ENCODE measurements at regions not wholly inside any gene's neighbourhood (a gene's known extent, or its start where the extent isn't known, plus 50 kb on each side); places are given as distances from the start of the nearest gene placed in this dataset.

DNA sequence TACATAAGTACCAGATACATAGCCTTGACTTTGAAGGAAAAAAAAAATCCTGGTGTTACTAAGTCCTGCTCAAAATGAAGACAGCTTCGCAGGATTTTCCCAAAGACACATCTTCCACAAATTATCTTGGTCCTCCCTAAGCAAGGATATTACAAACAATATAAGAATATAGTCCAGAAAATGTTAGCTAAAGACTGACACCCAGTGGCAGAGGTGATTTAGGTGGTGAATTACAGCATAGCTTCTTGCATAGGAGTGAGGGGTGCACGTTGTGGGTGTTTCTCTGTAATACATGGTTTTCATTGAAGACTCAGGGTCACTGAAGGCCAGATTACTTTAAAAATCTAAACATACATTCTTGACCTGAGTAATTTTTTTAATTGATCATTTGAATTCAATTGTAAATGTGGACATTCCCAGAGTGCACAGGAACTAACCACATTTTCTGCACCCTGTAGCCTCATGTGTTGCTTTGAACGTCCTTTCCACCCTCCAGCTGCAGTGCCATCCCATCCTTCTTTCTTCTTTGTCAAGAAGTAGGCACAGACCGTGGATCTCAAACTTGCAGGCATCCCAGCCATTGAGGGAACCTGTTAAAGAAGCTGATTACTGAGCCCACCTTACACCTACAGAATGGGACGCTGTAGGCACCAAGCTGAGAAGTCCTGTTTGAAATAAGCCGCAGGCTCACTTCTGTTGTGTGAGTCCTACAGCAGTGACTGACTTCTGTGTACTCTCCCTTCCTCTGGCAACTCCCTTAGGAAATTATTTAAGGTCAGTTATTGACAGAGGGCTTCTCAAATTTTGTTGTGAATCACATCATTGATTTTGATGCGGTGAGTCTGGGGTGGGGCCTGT, 102.6 kb downstream of the PERP start (continued):
- TF ChIP-seq, protein P1, sequence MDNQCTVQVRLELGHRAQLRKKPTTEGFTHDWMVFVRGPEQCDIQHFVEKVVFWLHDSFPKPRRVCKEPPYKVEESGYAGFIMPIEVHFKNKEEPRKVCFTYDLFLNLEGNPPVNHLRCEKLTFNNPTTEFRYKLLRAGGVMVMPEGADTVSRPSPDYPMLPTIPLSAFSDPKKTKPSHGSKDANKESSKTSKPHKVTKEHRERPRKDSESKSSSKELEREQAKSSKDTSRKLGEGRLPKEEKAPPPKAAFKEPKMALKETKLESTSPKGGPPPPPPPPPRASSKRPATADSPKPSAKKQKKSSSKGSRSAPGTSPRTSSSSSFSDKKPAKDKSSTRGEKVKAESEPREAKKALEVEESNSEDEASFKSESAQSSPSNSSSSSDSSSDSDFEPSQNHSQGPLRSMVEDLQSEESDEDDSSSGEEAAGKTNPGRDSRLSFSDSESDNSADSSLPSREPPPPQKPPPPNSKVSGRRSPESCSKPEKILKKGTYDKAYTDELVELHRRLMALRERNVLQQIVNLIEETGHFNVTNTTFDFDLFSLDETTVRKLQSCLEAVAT (IDR thresholded peaks at IDR 0.05): no peak
- TF ChIP-seq BRCA1 (IDR thresholded peaks at IDR 0.05) (no peak), BRCA1 (CRISPR knock-in tag; IDR thresholded peaks at IDR 0.05) (no peak), ETV6 (IDR thresholded peaks at IDR 0.05; ENCODE audit: borderline replicate concordance in 1 of 2, low read depth in 2 of 2, low read length in 1 of 2) (no peak), ETV6 (CRISPR knock-in tag; IDR thresholded peaks at IDR 0.05; ENCODE audit: borderline replicate concordance) (no peak), PPARD (CRISPR knock-in tag; IDR thresholded peaks at IDR 0.05) (no peak), MCM3 (IDR thresholded peaks at IDR 0.05) (no peak), EGR1 (conservative IDR thresholded peaks at IDR 0.05) (no peak), ZNF263 (CRISPR knock-in tag; IDR thresholded peaks at IDR 0.05; ENCODE audit: borderline replicate concordance) (no peak), NFRKB (IDR thresholded peaks at IDR 0.05; ENCODE audit: low read depth) (no peak), GTF2E2 (tag; IDR thresholded peaks at IDR 0.05) (no peak), CSDE1 (IDR thresholded peaks at IDR 0.05) (no peak)
- TF ChIP-seq, protein P2, sequence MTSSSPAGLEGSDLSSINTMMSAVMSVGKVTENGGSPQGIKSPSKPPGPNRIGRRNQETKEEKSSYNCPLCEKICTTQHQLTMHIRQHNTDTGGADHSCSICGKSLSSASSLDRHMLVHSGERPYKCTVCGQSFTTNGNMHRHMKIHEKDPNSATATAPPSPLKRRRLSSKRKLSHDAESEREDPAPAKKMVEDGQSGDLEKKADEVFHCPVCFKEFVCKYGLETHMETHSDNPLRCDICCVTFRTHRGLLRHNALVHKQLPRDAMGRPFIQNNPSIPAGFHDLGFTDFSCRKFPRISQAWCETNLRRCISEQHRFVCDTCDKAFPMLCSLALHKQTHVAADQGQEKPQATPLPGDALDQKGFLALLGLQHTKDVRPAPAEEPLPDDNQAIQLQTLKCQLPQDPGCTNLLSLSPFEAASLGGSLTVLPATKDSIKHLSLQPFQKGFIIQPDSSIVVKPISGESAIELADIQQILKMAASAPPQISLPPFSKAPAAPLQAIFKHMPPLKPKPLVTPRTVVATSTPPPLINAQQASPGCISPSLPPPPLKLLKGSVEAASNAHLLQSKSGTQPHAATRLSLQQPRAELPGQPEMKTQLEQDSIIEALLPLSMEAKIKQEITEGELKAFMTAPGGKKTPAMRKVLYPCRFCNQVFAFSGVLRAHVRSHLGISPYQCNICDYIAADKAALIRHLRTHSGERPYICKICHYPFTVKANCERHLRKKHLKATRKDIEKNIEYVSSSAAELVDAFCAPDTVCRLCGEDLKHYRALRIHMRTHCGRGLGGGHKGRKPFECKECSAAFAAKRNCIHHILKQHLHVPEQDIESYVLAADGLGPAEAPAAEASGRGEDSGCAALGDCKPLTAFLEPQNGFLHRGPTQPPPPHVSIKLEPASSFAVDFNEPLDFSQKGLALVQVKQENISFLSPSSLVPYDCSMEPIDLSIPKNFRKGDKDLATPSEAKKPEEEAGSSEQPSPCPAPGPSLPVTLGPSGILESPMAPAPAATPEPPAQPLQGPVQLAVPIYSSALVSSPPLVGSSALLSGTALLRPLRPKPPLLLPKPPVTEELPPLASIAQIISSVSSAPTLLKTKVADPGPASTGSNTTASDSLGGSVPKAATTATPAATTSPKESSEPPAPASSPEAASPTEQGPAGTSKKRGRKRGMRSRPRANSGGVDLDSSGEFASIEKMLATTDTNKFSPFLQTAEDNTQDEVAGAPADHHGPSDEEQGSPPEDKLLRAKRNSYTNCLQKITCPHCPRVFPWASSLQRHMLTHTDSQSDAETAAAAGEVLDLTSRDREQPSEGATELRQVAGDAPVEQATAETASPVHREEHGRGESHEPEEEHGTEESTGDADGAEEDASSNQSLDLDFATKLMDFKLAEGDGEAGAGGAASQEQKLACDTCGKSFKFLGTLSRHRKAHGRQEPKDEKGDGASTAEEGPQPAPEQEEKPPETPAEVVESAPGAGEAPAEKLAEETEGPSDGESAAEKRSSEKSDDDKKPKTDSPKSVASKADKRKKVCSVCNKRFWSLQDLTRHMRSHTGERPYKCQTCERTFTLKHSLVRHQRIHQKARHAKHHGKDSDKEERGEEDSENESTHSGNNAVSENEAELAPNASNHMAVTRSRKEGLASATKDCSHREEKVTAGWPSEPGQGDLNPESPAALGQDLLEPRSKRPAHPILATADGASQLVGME (CRISPR knock-in tag; IDR thresholded peaks at IDR 0.05): no peak

Data from K562 (cell line).